ENCODE measurements at regions not wholly inside any gene's neighbourhood (a gene's known extent, or its start where the extent isn't known, plus 50 kb on each side); places are given as distances from the start of the nearest gene placed in this dataset.

GRCh38 chr20:24332956-24333355 is 136.5 kb upstream of the SYNDIG1 start:
- DNase-seq: no peak

- no peak for DNase-seq
These were observed 137.5 kb upstream of the SYNDIG1 start for GRCh38 chr20:24331939-24332338.

GRCh38 chr20:24328901-24329300 is 140.5 kb upstream of the SYNDIG1 start:
- no peak for DNase-seq

DNA sequence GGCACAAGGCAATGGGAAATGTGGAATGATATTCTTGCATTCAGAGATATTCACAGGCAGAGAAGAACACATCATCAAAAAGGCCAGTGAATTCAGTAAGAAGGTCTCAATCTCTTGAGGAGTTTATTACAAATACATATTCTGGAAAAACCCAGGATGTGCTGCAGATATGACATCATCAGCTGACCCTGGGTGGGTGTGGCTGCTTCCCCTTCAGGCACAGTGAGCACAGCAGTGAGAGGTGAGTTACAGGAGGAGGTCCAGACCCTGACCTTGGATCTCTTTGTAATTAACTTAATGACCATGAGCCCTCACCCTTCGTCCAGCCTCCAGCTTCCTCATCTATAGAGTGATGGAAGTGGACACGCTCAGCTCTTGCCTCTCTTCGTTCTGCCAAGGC is 147.5 kb upstream of the SYNDIG1 start:
- no peak for DNase-seq

GRCh38 chr20:24318569-24319352 is 150.7 kb upstream of the SYNDIG1 start:
- DNase-seq: no peak

- no peak for DNase-seq
These were observed 152.2 kb upstream of the SYNDIG1 start for GRCh38 chr20:24317224-24317623.

DNA sequence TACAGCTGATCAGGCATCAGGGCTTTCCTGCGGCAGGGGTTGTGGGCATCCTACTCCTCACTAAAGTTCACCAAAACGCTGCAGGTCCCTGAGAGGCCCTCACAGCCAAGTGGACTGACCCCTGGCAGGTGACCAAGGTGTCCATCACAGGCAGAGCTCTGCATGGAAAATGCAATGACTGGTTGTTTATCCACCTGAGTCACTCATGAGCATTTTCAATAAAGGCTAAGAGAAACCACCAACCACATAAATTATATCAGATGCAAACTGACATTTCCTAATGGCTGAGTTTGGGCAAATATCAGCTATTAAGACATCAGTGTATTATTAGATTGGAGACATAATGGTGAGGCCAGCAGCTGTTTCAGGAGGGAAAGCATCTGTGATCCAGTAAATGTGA is 152.7 kb upstream of the SYNDIG1 start:
- no peak for DNase-seq

- DNase-seq: no peak
These were observed 155.4 kb upstream of the SYNDIG1 start for GRCh38 chr20:24314053-24314452.

DNA sequence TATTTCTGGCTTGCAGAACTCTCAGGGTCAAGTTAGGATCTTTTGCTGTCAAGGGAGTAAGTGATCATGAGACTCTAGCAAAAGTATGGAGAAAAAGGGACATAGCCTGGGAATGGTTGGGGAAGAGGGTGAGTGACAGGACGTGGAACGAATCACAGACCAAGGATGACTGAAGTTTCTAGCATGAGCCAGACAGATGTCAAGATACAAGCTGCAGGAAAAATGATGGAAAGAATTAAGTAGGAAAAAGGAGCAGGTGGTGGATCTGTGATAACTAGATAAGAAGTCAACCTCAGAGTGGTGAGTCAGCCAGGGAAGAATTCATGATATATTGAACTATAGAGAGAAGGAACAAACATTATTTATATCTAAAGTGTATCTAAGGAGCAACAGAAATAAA is 159.8 kb upstream of the SYNDIG1 start:
- no peak for DNase-seq

- DNase-seq: no peak
These were observed 164.1 kb upstream of the SYNDIG1 start for GRCh38 chr20:24305371-24305770.

DNA sequence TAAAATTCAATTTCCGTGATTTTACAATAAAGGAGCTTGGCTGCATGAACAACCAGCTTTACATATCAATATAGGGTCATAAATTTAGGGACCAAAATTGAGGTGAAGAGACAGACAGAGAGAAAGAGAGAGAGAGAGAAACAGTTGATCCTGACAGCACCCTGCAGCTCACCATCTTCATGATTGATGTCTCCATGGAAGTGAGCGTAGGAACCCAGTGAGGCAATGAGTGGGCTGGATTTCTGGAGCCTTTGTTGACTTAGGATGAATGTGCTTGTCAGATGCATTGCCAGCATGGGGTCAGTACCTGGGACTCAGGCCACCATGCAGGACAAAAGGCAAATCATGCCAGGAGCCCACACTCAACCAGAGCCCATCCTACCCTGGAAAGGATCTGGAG is 165.1 kb upstream of the SYNDIG1 start:
- DNase-seq: no peak

DNA sequence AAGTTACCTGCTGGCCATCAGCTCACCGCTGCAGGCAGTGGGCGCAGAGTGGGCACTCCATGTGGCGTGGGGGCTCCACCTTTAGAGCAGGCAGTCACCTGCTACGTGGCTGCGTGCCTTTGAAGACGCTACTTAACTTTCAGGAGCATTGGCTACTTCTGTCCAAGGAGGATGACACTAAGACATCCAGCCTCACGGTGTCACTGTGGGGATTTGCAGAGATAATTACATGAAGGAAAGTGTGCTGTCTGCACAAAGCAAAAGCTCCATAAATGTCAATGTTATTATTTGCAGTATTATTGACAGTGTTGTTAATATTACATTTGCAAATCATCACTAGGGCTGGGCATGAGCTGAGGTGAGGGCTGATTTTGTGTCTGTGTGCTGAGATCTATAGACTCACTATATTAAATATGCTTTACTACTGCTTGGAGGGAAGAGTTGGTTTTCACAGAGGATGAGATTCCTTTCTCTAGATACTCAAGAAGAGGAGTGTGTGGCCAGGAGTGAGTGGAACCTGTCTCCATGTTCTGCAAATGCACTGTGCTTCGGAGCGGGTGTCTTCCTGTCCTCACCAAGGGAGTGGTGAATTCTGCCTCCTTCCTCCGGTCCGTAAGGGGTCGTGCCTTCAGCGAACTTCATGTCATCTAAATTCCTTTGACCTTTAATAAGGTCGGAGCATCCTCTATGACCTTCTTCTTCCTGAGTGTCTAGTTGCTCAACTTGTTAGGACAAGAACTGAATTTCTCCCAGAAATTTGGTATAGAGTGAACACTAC is 165.8 kb upstream of the SYNDIG1 start:
- no peak for DNase-seq

DNA sequence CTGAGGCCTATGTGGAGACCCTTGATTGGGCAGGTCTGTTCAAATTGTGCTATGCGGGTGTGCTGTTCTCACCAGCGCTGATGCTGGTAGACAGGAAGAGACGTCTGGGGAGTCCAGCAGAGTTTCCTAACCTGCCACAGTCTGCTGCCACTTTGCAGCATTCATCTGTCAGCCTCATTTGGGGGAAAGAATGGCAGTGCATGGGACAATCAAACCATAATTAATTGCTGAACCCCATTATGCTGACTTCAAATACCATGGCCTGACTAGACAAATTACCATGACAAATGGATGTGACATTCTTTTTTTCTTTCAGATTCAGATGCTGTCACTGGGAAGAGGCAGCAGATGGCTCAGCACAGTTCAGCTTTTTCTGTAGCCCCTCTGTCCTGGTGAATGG is 171.4 kb upstream of the SYNDIG1 start:
- DNase-seq: no peak

- DNase-seq: no peak
These were observed 172.8 kb upstream of the SYNDIG1 start for GRCh38 chr20:24296477-24297261.

GRCh38 chr20:24291014-24291413 is 178.4 kb upstream of the SYNDIG1 start:
- no peak for DNase-seq

DNA sequence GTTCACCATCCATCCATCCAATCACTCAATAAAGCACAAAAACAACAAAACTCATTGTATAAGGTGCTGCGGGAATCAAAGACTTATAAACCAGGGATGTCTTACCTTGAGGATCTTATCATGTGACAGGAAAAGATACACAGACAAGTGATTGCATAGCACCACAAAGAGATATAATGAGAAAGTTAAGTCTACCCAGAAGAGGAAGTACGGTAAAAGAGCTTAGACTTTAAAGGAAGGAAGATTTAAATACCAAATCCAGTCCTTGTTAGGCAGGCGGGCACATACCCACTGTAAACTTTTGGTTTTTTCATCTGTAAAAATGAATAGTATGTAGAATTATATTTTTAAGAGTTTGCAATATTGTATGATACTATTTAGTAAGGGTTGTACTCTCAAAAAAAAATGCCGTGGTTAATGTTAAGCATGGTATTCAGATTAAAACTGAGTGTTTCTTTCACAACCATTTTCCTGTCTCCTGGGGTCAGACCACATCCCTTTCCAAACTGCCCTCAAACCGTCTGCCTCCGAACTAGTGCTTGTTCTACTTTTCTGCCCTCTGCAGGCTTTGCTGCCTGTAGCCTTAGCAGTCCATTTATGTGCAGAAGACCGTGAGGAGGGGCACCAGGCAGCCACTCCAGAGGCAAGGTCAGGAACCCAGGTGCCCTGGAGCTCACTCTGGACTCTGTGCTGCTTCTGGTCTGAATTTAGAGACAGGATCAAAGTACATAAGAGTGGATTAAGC is 179.5 kb upstream of the SYNDIG1 start:
- DNase-seq: no peak

GRCh38 chr20:24283186-24283585 is 186.2 kb upstream of the SYNDIG1 start:
- no peak for DNase-seq

DNA sequence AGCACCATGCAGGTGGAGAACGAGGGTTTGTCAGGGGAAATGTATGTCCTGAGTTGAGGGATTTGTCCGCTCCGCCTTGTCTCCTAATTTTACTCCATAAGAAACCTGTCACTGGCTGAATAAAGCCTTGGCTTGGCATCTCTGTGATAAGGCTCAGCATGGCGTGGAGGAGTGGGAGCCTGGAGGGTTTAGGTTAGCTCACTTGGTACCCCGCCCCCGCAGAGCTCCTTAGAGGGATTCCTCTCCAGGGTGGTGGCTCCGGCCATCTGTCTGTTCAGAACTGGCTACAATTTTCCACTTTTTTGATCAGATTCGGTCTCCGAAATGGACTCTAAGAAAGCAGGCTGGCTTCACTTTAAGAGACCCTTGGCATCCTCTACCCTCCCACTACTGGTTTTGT is 192.2 kb upstream of the SYNDIG1 start:
- DNase-seq: no peak

- DNase-seq: no peak
These were observed 193.3 kb upstream of the SYNDIG1 start for GRCh38 chr20:24275946-24276705.

GRCh38 chr20:24273251-24273650 is 196.2 kb upstream of the SYNDIG1 start:
- no peak for DNase-seq

DNA sequence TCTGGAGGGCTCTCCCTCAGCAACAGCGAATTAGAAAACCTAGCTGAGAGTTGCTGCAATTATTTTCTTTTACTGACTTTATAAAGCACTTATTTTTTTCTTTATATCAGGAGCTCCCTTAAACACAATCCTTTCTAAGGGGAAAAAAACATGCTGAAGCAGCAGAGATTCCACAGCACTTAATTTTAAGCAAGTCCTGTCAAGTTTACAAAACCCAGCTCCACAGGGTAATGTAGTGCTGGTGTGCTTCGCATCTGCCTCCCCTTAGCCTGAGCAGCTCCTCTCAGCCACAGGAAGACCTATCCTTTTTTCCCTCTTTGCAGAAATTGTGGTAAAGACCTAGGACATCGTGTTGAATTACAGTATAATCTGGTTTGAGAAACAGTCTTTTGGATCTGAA is 208.1 kb upstream of the SYNDIG1 start:
- DNase-seq: no peak

GRCh38 chr20:24257171-24257570 is 212.3 kb upstream of the SYNDIG1 start:
- no peak for DNase-seq
